ENCODE measurements at regions not wholly inside any gene's neighbourhood (a gene's known extent, or its start where the extent isn't known, plus 50 kb on each side); places are given as distances from the start of the nearest gene placed in this dataset.

DNA sequence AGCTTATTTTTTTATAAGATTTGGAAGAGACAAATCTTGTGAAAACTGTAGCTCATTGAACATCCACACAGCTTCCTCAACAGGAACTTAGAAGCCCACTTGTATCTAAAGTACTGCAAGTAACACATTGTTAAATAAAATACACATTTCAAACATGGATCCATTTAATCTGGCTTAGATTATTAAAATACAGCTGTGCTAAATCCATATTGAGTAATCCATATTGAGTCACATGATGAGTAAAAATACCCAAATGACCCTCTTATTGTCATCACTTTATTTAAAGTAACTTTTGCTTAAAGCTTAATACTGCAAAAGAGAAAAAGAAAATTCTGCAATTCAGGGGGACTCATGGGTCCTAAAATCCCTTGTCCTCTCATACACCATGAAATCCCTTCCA, 133.3 kb downstream of the OSR1 start:
- TF ChIP-seq EZH2 (IDR thresholded peaks at IDR 0.05; ENCODE audit: insufficient read depth, poor library complexity, severe bottlenecking): no peak
- TF ChIP-seq EZH2phosphoT487 (IDR thresholded peaks at IDR 0.05; ENCODE audit: insufficient read depth, low read depth): no peak
